PC-3 (cell line): ENCODE measurements at regions not wholly inside any gene's neighbourhood (a gene's known extent, or its start where the extent isn't known, plus 50 kb on each side); places are given as distances from the start of the nearest gene placed in this dataset.
"Not testable (repeated sequence)": the region's sequence is repeated elsewhere in the genome, so short reads cannot be mapped to it uniquely, and the experiment has no call there.

ENCODE experiments used
- ATAC-seq: fragments of 200-7000 bp; cut with Tn5 transposase; 2 replicates; pipeline ENCODE4 v1.9.1; 2020; ENCODE audit warnings: mild to moderate bottlenecking, moderate library complexity
- BruUV-seq: library from RNA; stranded (reverse); fragments of 400-500 nt; replicated peaks from 2 replicates; lab custom pipeline; 2021; lab: Mats Ljungman, UMichigan
- CTCF ChIA-PET: fragments of 300-600 bp; sonication (Branson Sonifier 250); formaldehyde crosslinking; loops from one replicate; lab custom pipeline; 2022; ENCODE audit warnings: antibody characterized with exemption; lab: Charles Lee
- POLR2A ChIA-PET: fragments of 300-600 bp; sonication (Branson Sonifier 250); formaldehyde crosslinking; loops from one replicate; lab custom pipeline; 2022; ENCODE audit warnings: antibody characterized with exemption; ENCODE audit not compliant: unreplicated experiment; lab: Charles Lee
- DNase-seq: peaks from one replicate; pipeline ENCODE4 v3.0.0-alpha.2; 2015
- H2AFZ ChIP-seq: fragments of 300-600 bp; sonication (generic); 2 replicates; pipeline ENCODE4 v1.6.0; 2016; ENCODE audit warnings: antibody characterized with exemption, low read length
- H3F3A ChIP-seq: fragments of 300-600 bp; sonication (generic); one replicate; pipeline ENCODE4 v1.6.0; 2017; ENCODE audit warnings: antibody characterized with exemption, low read length, control low read depth, mild to moderate bottlenecking; ENCODE audit not compliant: unreplicated experiment
- H3K27ac ChIP-seq: fragments of 300-600 bp; sonication (generic); 2 replicates; pipeline ENCODE4 v1.5.1; 2016; ENCODE audit warnings: mild to moderate bottlenecking, low read length
- H3K27me3 ChIP-seq: fragments of 300-600 bp; sonication (generic); 2 replicates; pipeline ENCODE4 v1.6.1; 2016; ENCODE audit warnings: low read length, mixed read lengths
- H3K36me3 ChIP-seq: fragments of 300-600 bp; sonication (generic); 2 replicates; pipeline ENCODE4 v1.6.1; 2016; ENCODE audit warnings: low read depth, mixed run types, low read length, mixed read lengths
- H3K4me1 ChIP-seq: fragments of 300-600 bp; sonication (generic); 2 replicates; pipeline ENCODE4 v1.5.1; 2016; ENCODE audit warnings: low read length; ENCODE audit not compliant: insufficient read depth
- H3K4me2 ChIP-seq: fragments of 300-600 bp; sonication (generic); 2 replicates; pipeline ENCODE4 v1.6.0; 2016; ENCODE audit warnings: low read length
- H3K4me3 ChIP-seq: fragments of 300-600 bp; sonication (generic); 2 replicates; pipeline ENCODE4 v1.5.1; 2016; ENCODE audit warnings: mild to moderate bottlenecking, low read length, mixed read lengths
- H3K79me2 ChIP-seq: fragments of 300-600 bp; sonication (generic); 2 replicates; pipeline ENCODE4 v1.6.1; 2017; ENCODE audit warnings: low read length, mixed read lengths
- H3K9ac ChIP-seq: fragments of 300-600 bp; sonication (generic); 2 replicates; pipeline ENCODE4 v1.6.0; 2016; ENCODE audit warnings: mild to moderate bottlenecking, low read length
- H3K9me2 ChIP-seq: fragments of 300-600 bp; sonication (generic); replicated peaks from 2 replicates; pipeline ENCODE4 v1.6.1; 2016; ENCODE audit warnings: mixed run types, low read length, mixed read lengths
- H3K9me3 ChIP-seq: fragments of 300-600 bp; sonication (generic); 2 replicates; pipeline ENCODE4 v1.6.1; 2016; ENCODE audit warnings: low read length, mixed read lengths
- H4K20me1 ChIP-seq: fragments of 300-600 bp; sonication (generic); 2 replicates; pipeline ENCODE4 v1.6.1; 2016; ENCODE audit warnings: low read length, mixed read lengths
- CTCF ChIP-seq: fragments of 300-600 bp; sonication (generic); conservative IDR thresholded peaks from 2 replicates; pipeline ENCODE4 v1.5.1; 2017; ENCODE audit warnings: antibody characterized with exemption, low read depth, mild to moderate bottlenecking, low read length
- intact Hi-C: fragments of 100-400 bp; cut with micrococcal nuclease; formaldehyde crosslinking; loops from 2 replicates; pipeline ENCODE4 v1.9.0; 2023

DNA sequence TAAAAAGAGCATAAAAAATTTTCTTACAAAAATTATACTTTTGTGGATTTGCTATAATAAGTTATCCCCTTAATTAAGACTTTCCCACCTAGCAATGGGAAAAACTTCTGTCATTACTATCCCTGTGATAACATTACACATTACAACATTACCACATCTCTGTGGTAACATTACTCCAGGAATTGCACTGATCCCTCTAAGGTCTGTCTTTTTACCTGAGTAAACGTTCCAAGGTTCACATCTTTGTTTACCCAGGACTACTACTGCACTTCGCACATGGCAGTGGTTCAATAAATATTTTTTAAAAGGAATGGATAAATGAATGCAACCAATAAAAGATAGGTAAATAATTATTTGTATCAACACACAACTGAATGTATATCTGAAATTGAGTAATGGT is 92.4 kb upstream of the NOX4 start:
- H3K27ac ChIP-seq: no peak overlapping the region
- no TSS peak for BruUV-seq
- H3K27me3 ChIP-seq: no peaks in the 10 kb centered on the region
- ChIA-PET POLR2A (no interaction called here), CTCF (no interaction called here)
- H3K4me3 ChIP-seq: no peak overlapping the region
- H3K36me3 ChIP-seq: no peaks in the 10 kb centered on the region
- no peak for TF ChIP-seq CTCF
- DNase-seq: no peak
- H3F3A ChIP-seq: no peaks in the 10 kb centered on the region
- H3K4me2 ChIP-seq: no peak overlapping the region
- intact Hi-C loops: no loop called here
- H3K79me2 ChIP-seq: no peaks in the 10 kb centered on the region
- H4K20me1 ChIP-seq: no peaks in the 10 kb centered on the region
- no peak for ATAC-seq
- no peak overlapping the region for H2AFZ ChIP-seq
- H3K9me2 ChIP-seq: no peaks in the 10 kb centered on the region
- no peak overlapping the region for H3K9ac ChIP-seq
- H3K4me1 ChIP-seq: no peaks in the 10 kb centered on the region
- no peaks in the 10 kb centered on the region for H3K9me3 ChIP-seq

DNA sequence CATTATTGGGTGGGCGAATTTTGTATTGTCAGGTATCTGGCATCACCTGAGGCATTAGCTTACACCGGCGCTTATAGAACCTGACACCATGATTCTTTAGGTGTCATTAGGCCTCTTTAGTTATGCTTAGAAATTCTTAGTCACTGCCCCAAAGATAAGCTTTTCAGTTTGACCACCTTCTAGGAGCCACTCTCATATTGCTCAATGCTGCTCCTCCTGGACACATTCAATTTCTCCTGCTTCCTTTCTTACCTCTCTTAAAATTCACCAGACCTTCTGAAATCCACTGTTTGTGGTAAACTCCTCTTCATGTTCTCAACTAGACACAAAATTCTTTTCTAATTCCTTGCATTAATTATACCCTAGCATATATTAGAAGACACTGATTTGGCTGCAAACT is 93.9 kb upstream of the NOX4 start:
- DNase-seq, H3K27ac ChIP-seq, H3F3A ChIP-seq, CTCF ChIA-PET, H3K36me3 ChIP-seq, H3K4me3 ChIP-seq, H4K20me1 ChIP-seq, H3K79me2 ChIP-seq, H3K27me3 ChIP-seq, POLR2A ChIA-PET, H3K4me1 ChIP-seq, ATAC-seq, H3K4me2 ChIP-seq, BruUV-seq, intact Hi-C loops, H3K9ac ChIP-seq, H3K9me2 ChIP-seq, H2AFZ ChIP-seq, H3K9me3 ChIP-seq: not testable (repeated sequence)

DNA sequence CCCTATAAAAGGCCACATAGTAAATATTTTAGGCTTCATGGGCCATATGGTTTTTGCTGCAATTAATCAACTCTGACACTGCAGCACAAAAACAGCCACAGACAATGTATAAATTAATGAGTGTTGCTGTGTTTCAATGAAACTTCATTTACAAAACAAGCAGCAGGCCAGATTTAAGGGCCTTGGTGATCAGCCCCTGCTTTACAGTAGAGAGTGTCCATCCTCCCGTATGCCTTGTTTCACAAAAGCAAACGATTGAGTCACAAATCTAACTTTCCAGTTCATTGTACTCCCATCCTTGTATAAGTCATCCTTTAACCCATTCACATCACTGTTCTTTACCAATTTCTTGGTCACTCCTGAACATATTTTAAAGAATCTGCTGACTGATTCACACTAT is 94.3 kb upstream of the NOX4 start:
- H3K4me3 ChIP-seq, H4K20me1 ChIP-seq, H3K79me2 ChIP-seq, H3K9ac ChIP-seq, DNase-seq, POLR2A ChIA-PET, H3F3A ChIP-seq, H3K4me2 ChIP-seq, BruUV-seq, H3K36me3 ChIP-seq, H3K9me2 ChIP-seq, intact Hi-C loops, H3K27me3 ChIP-seq, H2AFZ ChIP-seq, H3K4me1 ChIP-seq, H3K27ac ChIP-seq, ATAC-seq, H3K9me3 ChIP-seq, CTCF ChIA-PET: not testable (repeated sequence)

DNA sequence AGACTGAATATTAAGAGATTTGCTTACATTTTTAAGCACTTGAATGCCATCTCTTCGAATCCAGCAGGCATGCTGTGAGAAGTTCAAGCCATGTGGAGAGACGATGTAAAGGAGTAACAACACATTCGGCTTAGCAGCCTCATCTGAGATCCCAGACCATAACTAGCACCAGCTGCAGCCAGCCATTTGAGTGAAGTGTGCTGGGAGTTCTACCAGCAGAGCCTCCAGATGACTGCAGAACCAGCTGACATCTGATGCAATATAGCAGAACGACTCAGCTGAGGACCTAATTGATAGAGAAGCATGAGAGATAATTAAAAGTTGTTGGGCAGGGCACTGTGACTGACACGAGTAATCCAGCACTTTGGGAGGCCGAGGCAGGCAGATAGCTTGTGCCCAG is 98.2 kb upstream of the NOX4 start:
- H3K9me3 ChIP-seq, CTCF ChIA-PET, H3K4me2 ChIP-seq, H4K20me1 ChIP-seq, H3K4me3 ChIP-seq, POLR2A ChIA-PET, H2AFZ ChIP-seq, H3K27me3 ChIP-seq, ATAC-seq, DNase-seq, H3F3A ChIP-seq, H3K36me3 ChIP-seq, intact Hi-C loops, BruUV-seq, H3K27ac ChIP-seq, H3K9me2 ChIP-seq, H3K9ac ChIP-seq, H3K4me1 ChIP-seq, H3K79me2 ChIP-seq: not testable (repeated sequence)

DNA sequence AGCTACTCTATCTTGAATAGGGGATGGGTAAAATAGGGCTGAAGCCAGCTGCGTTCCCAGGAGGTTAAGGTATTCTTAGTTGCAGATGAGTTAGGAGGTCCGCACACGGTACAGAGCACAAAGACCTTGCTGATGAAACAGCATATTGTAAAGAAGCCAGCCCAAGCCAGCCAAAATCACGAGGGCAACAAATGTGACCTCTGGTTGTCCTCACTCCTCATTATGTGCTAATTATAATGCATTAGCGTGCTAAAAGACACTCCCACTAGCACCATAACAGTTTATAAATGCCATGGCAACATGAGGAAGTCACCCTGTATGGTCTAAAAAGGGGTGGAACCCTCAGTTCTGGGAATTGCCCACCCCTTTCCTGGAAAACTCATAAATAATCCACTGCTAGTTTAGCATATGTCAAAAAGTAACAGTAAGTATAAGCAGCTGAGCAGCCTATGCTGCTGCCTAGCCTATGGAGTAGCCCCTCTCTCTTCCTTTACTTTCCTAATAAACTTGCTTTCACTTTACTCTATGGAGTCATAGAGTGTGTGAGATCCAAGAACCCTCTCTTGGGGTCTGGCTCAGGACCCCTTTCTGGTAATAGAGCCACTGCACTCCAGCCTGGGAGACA is 98.9 kb upstream of the NOX4 start:
- CTCF ChIA-PET, POLR2A ChIA-PET, H3F3A ChIP-seq: not testable (repeated sequence)

GRCh38 chr11:89601263-89601662 is 108.8 kb upstream of the TRIM77 start:
- POLR2A ChIA-PET, CTCF ChIA-PET, H3K9me2 ChIP-seq, H3K4me1 ChIP-seq, intact Hi-C loops, H2AFZ ChIP-seq, H3K79me2 ChIP-seq, H4K20me1 ChIP-seq, BruUV-seq, H3K9me3 ChIP-seq, H3F3A ChIP-seq, H3K4me3 ChIP-seq, H3K36me3 ChIP-seq, H3K9ac ChIP-seq, H3K4me2 ChIP-seq, H3K27me3 ChIP-seq: not testable (repeated sequence)
- ATAC-seq (peak; percentile 37; the same call in 1 of the 2 replicates), DNase-seq (peak; percentile 78)
- H3K27ac ChIP-seq: 0 out of 2 replicates have a peak overlapping the region, but pooled peaks have one; percentile 1

More for the DNA sequence above, 98.9 kb upstream of the NOX4 start:
- H3K4me3 ChIP-seq, H3K9me3 ChIP-seq, H3K4me2 ChIP-seq, H3K79me2 ChIP-seq, H3K36me3 ChIP-seq, H3K9ac ChIP-seq, ATAC-seq, intact Hi-C loops, H3K4me1 ChIP-seq, H3K27ac ChIP-seq, BruUV-seq, H3K27me3 ChIP-seq, H2AFZ ChIP-seq, H3K9me2 ChIP-seq, DNase-seq, H4K20me1 ChIP-seq: not testable (repeated sequence)
